ENCODE measurements at regions not wholly inside any gene's neighbourhood (a gene's known extent, or its start where the extent isn't known, plus 50 kb on each side); places are given as distances from the start of the nearest gene placed in this dataset.

DNA sequence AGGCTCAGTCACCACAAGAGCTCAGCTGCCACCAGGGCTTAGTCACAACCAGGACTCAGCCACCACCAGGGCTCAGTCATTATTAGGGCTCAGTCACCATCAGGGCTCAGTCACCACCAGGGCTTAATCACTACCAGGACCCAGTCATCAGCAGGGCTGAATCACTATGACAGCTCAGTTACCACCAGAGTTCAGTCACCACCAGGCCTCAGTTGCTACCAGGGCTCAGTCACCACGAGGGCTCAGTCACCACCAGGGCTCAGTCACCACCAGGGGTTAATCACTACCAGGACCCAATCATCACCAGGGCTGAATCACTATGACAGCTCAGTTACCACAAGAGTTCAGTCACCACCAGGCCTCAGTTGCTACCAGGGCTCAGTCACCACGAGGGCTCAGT lies 196.2 kb downstream of the NPHP4 start:
- no peak overlapping the region for H3K4me3 Mint-ChIP-seq (ENCODE audit: unreplicated experiment)
- no peaks in the 10 kb centered on the region for H3K4me1 Mint-ChIP-seq (ENCODE audit: low read depth, unreplicated experiment)
- no peaks in the 10 kb centered on the region for H3K36me3 Mint-ChIP-seq (ENCODE audit: insufficient read depth, unreplicated experiment)
- ChIA-PET CTCF (no interaction called here), POLR2A (no interaction called here)
- H3K4me1 ChIP-seq: no peaks in the 10 kb centered on the region
- intact Hi-C loops (cut with micrococcal nuclease; ENCODE audit: unreplicated experiment): no loop called here
- no peak for DNase-seq
- H3K36me3 ChIP-seq (ENCODE audit: control insufficient read depth, insufficient read depth, low read length): no peaks in the 10 kb centered on the region
- no peak overlapping the region for H3K4me3 ChIP-seq (ENCODE audit: low read depth, low read length)
- no peak overlapping the region for H3K27ac Mint-ChIP-seq (ENCODE audit: unreplicated experiment)
- TF ChIP-seq, protein P1, sequence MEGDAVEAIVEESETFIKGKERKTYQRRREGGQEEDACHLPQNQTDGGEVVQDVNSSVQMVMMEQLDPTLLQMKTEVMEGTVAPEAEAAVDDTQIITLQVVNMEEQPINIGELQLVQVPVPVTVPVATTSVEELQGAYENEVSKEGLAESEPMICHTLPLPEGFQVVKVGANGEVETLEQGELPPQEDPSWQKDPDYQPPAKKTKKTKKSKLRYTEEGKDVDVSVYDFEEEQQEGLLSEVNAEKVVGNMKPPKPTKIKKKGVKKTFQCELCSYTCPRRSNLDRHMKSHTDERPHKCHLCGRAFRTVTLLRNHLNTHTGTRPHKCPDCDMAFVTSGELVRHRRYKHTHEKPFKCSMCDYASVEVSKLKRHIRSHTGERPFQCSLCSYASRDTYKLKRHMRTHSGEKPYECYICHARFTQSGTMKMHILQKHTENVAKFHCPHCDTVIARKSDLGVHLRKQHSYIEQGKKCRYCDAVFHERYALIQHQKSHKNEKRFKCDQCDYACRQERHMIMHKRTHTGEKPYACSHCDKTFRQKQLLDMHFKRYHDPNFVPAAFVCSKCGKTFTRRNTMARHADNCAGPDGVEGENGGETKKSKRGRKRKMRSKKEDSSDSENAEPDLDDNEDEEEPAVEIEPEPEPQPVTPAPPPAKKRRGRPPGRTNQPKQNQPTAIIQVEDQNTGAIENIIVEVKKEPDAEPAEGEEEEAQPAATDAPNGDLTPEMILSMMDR (IDR thresholded peaks at IDR 0.05; ENCODE audit: insufficient read depth in 1 of 2, low read depth in 1 of 2, low read length in 1 of 2, severe bottlenecking in 1 of 2, unreplicated experiment in 1 of 2): no peak
- no peaks in the 10 kb centered on the region for H3K27me3 ChIP-seq (replicated peaks; ENCODE audit: control insufficient read depth, insufficient read depth, low read length)
- BruUV-seq (replicated peaks): no TSS peak
- H3K9me3 ChIP-seq: no peaks in the 10 kb centered on the region
- H3K27me3 Mint-ChIP-seq (ENCODE audit: insufficient read depth, unreplicated experiment): peaks cover 2% of the 10 kb centered on the region
- no peaks in the 10 kb centered on the region for H3K9me3 Mint-ChIP-seq (ENCODE audit: unreplicated experiment)

DNA sequence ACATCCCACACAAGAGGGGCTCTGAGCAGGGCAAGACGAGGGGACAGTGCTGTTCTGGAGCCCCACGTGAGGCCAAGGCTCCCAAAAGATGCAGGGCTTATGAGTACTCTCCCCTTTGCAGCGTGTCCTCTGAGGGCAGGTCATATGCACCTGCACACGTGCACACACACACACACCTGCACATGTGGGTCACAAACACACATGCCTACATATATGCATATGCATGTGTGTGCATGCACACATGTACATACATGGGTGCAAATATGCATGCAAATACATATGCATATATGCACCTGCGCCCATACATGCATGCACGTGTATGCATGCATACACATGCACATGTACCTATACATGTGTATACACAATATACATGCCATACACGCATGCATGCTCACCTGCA lies 197.9 kb downstream of the NPHP4 start:
- Mint-ChIP-seq H3K4me3 (ENCODE audit: unreplicated experiment) (no peak overlapping the region), H3K36me3 (ENCODE audit: insufficient read depth, unreplicated experiment) (no peaks in the 10 kb centered on the region), H3K4me1 (ENCODE audit: low read depth, unreplicated experiment) (no peaks in the 10 kb centered on the region), H3K27ac (ENCODE audit: unreplicated experiment) (no peak overlapping the region), H3K27me3 (ENCODE audit: insufficient read depth, unreplicated experiment) (peaks cover 2% of the 10 kb centered on the region), H3K9me3 (ENCODE audit: unreplicated experiment) (no peaks in the 10 kb centered on the region)
- DNase-seq: no peak
- BruUV-seq (replicated peaks): no TSS peak
- ChIA-PET CTCF (no interaction called here), POLR2A (no interaction called here)
- TF ChIP-seq, protein P1 (IDR thresholded peaks at IDR 0.05; ENCODE audit: insufficient read depth in 1 of 2, low read depth in 1 of 2, low read length in 1 of 2, severe bottlenecking in 1 of 2, unreplicated experiment in 1 of 2): no peak
- Histone ChIP-seq H3K9me3 (no peaks in the 10 kb centered on the region), H3K36me3 (ENCODE audit: control insufficient read depth, insufficient read depth, low read length) (no peaks in the 10 kb centered on the region), H3K27me3 (replicated peaks; ENCODE audit: control insufficient read depth, insufficient read depth, low read length) (no peaks in the 10 kb centered on the region), H3K4me3 (ENCODE audit: low read depth, low read length) (no peak overlapping the region), H3K4me1 (no peaks in the 10 kb centered on the region)
- intact Hi-C loops (cut with micrococcal nuclease; ENCODE audit: unreplicated experiment): no loop called here

DNA sequence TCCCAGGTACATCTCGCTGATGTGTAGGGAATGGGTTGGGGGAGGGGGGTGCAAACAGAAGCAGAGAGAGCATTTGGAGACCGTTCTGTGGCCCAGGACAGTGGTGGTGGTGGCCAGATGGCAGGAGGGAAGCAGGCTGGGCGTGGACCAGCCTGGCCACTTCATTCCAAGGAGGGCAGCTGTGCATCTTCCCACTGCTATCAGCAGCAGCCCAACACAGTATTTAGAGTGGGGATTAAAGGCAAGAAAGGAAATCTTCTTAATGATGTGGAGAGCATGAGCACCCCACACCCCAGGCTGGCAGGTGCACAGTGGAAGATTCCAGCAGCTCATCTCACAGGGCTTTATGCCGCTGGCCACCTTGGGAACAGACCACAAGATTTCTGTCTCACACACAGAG lies 198.7 kb downstream of the NPHP4 start:
- H3K9me3 Mint-ChIP-seq (ENCODE audit: unreplicated experiment): no peaks in the 10 kb centered on the region
- H3K36me3 Mint-ChIP-seq (ENCODE audit: insufficient read depth, unreplicated experiment): no peaks in the 10 kb centered on the region
- ChIA-PET POLR2A (no interaction called here), CTCF (no interaction called here)
- no peaks in the 10 kb centered on the region for H3K9me3 ChIP-seq
- no peak overlapping the region for H3K4me3 ChIP-seq (ENCODE audit: low read depth, low read length)
- no TSS peak for BruUV-seq (replicated peaks)
- no peak for DNase-seq
- no peak overlapping the region for H3K27ac Mint-ChIP-seq (ENCODE audit: unreplicated experiment)
- H3K36me3 ChIP-seq (ENCODE audit: control insufficient read depth, insufficient read depth, low read length): no peaks in the 10 kb centered on the region
- no peak overlapping the region for H3K4me3 Mint-ChIP-seq (ENCODE audit: unreplicated experiment)
- H3K4me1 Mint-ChIP-seq (ENCODE audit: low read depth, unreplicated experiment): no peaks in the 10 kb centered on the region
- TF ChIP-seq, protein P1 (IDR thresholded peaks at IDR 0.05; ENCODE audit: insufficient read depth in 1 of 2, low read depth in 1 of 2, low read length in 1 of 2, severe bottlenecking in 1 of 2, unreplicated experiment in 1 of 2): no peak
- intact Hi-C loops (cut with micrococcal nuclease; ENCODE audit: unreplicated experiment): no loop called here
- H3K4me1 ChIP-seq: no peaks in the 10 kb centered on the region
- H3K27me3 Mint-ChIP-seq (ENCODE audit: insufficient read depth, unreplicated experiment): peaks cover 2% of the 10 kb centered on the region
- no peaks in the 10 kb centered on the region for H3K27me3 ChIP-seq (replicated peaks; ENCODE audit: control insufficient read depth, insufficient read depth, low read length)

All from Caco-2 (cell line).